GM18907 (cell line): ENCODE measurements at regions not wholly inside any gene's neighbourhood (a gene's known extent, or its start where the extent isn't known, plus 50 kb on each side); places are given as distances from the start of the nearest gene placed in this dataset.
A peak's percentile ranks its signal among the peaks of the same experiment; 100 is the strongest.
"Not testable (repeated sequence)": the region's sequence is repeated elsewhere in the genome, so short reads cannot be mapped to it uniquely, and the experiment has no call there.

Experiments used
- ATAC-seq: cut with Tn5 transposase; IDR thresholded peaks from one replicate; pipeline ENCODE4 v1.9.1; 2021; ENCODE audit warnings: mild to moderate bottlenecking, moderate library complexity; ENCODE audit not compliant: unreplicated experiment

GRCh38 chr2:62412347-62412742 lies 93.7 kb downstream of the TMEM17 start:
- ATAC-seq, result no peak

GRCh38 chr2:62410926-62411456 lies 95.0 kb downstream of the TMEM17 start:
- ATAC-seq, result no peak

- no peak for ATAC-seq
Observed at GRCh38 chr2:62410015-62410453, 96.0 kb downstream of the TMEM17 start.

GRCh38 chr2:62409442-62409841 lies 96.6 kb downstream of the TMEM17 start:
- ATAC-seq, result no peak

GRCh38 chr2:62408241-62408677 lies 97.7 kb downstream of the TMEM17 start:
- ATAC-seq, result no peak

GRCh38 chr2:62407838-62408237 lies 98.2 kb downstream of the TMEM17 start:
- no peak for ATAC-seq

GRCh38 chr2:62407401-62407800 lies 98.6 kb downstream of the TMEM17 start:
- ATAC-seq, result no peak

- peak; percentile 74 for ATAC-seq
Observed at GRCh38 chr2:62406573-62407043, 99.4 kb downstream of the TMEM17 start.

- ATAC-seq, result no peak
Observed at GRCh38 chr2:62404913-62405312, 101.1 kb downstream of the TMEM17 start.

- ATAC-seq, result no peak
Observed at GRCh38 chr2:62402156-62402555, 103.8 kb downstream of the TMEM17 start.

- ATAC-seq, result peak; percentile 66
Observed at GRCh38 chr2:62398356-62398755, 107.6 kb downstream of the TMEM17 start.

- no peak for ATAC-seq
Observed at GRCh38 chr2:62396880-62397279, 109.1 kb downstream of the TMEM17 start.

- no peak for ATAC-seq
Observed at GRCh38 chr2:62393293-62393692, 112.7 kb downstream of the TMEM17 start.

GRCh38 chr2:62391696-62392095 lies 114.3 kb downstream of the TMEM17 start:
- ATAC-seq, result no peak

GRCh38 chr2:62386378-62386777 lies 119.6 kb downstream of the TMEM17 start:
- ATAC-seq, result not testable (repeated sequence)

- ATAC-seq, result no peak
Observed at GRCh38 chr2:62383846-62384245, 122.1 kb downstream of the TMEM17 start.

- ATAC-seq, result no peak
Observed at GRCh38 chr2:62382757-62383156, 123.2 kb downstream of the TMEM17 start.

GRCh38 chr2:62382122-62382521 lies 123.9 kb downstream of the TMEM17 start:
- ATAC-seq, result no peak

- no peak for ATAC-seq
Observed at GRCh38 chr2:62381656-62382055, 124.3 kb downstream of the TMEM17 start.

- no peak for ATAC-seq
Observed at GRCh38 chr2:62379566-62379965, 126.4 kb downstream of the TMEM17 start.

- ATAC-seq, result no peak
Observed at GRCh38 chr2:62375113-62375420, 130.9 kb downstream of the TMEM17 start.

- no peak for ATAC-seq
Observed at GRCh38 chr2:62374301-62375112, 131.5 kb downstream of the TMEM17 start.

GRCh38 chr2:62372824-62373223 lies 133.2 kb downstream of the TMEM17 start:
- ATAC-seq, result no peak
